ENCODE measurements at regions not wholly inside any gene's neighbourhood (a gene's known extent, or its start where the extent isn't known, plus 50 kb on each side); places are given as distances from the start of the nearest gene placed in this dataset.

GRCh38 chr1:239306426-239306825 lies 79.9 kb upstream of the CHRM3 start:
- Histone ChIP-seq H3K79me1 (ENCODE audit: insufficient read depth, low read depth, low read length, poor library complexity, severe bottlenecking) (no peaks in the 10 kb centered on the region), H3K79me2 (ENCODE audit: insufficient read depth, low read length) (no peaks in the 10 kb centered on the region), H3K27ac (ENCODE audit: insufficient read length, low read depth, low read length) (no peak overlapping the region), H3K27me3 (ENCODE audit: insufficient read depth, low read length) (no peaks in the 10 kb centered on the region), H4K20me1 (ENCODE audit: control insufficient read depth, insufficient read depth, insufficient read length) (no peaks in the 10 kb centered on the region), H3K4me1 (ENCODE audit: insufficient read depth, low read length) (no peaks in the 10 kb centered on the region), H3K4ac (ENCODE audit: low read depth, low read length) (no peak overlapping the region), H4K8ac (replicated peaks; ENCODE audit: insufficient read length, low read depth, low read length) (no peak overlapping the region), H3K56ac (ENCODE audit: insufficient read length, low read depth, low read length) (no peak overlapping the region), H3K23me2 (ENCODE audit: insufficient read length, low read depth, low read length, poor library complexity, severe bottlenecking) (no peaks in the 10 kb centered on the region), H3K23ac (ENCODE audit: insufficient read length, low read depth, low read length) (no peak overlapping the region), H2AK5ac (ENCODE audit: insufficient read length, low read length) (no peak overlapping the region), H2BK15ac (ENCODE audit: low read depth, low read length) (no peak overlapping the region), H3T11ph (ENCODE audit: low read length) (no peak overlapping the region), H2BK5ac (ENCODE audit: insufficient read length, low read length) (no peak overlapping the region), H3K9me3 (ENCODE audit: control insufficient read depth, low read depth, low read length) (no peaks in the 10 kb centered on the region), H3K18ac (ENCODE audit: insufficient read length, low read depth, low read length) (no peak overlapping the region), H3K14ac (ENCODE audit: insufficient read depth, low read length) (no peak overlapping the region), H2BK120ac (ENCODE audit: low read depth, low read length, poor library complexity, severe bottlenecking) (no peak overlapping the region), H2AFZ (ENCODE audit: low read length) (no peak overlapping the region), H3K9ac (ENCODE audit: extremely low read depth, insufficient read length, low read length) (no peak overlapping the region), H2BK12ac (ENCODE audit: insufficient read length, low read depth, low read length) (no peak overlapping the region), H4K5ac (ENCODE audit: insufficient read length, low read depth, low read length) (no peak overlapping the region), H3K4me2 (ENCODE audit: insufficient read depth, insufficient read length, low read length) (no peak overlapping the region), H4K91ac (ENCODE audit: insufficient read length, low read depth, low read length) (no peak overlapping the region), H2BK20ac (ENCODE audit: low read depth, low read length, poor library complexity, severe bottlenecking) (no peak overlapping the region)
- Mint-ChIP-seq H3K9me3 (no peaks in the 10 kb centered on the region), H3K27ac (no peak overlapping the region), H3K27me3 (ENCODE audit: low read depth) (no peaks in the 10 kb centered on the region), H3K36me3 (ENCODE audit: insufficient read depth in 1 of 3, low read depth in 3 of 3) (no peaks in the 10 kb centered on the region; a peak in 1 of 7 replicates), H3K4me3 (no peak overlapping the region), H3K4me1 (peaks cover 11 to 12% of the 10 kb centered on the region in 2 experiments)
- no CpG with 5 or more reads among the region's 5 CpGs for WGBS (ENCODE audit: extremely low coverage, insufficient read length, low lambda C conversion rate)
- no peak for DNase-seq
- TF ChIP-seq CTCF (conservative IDR thresholded peaks at IDR 0.05): no peak
